ENCODE measurements at regions not wholly inside any gene's neighbourhood (a gene's known extent, or its start where the extent isn't known, plus 50 kb on each side); places are given as distances from the start of the nearest gene placed in this dataset.

GRCh38 chr10:117751259-117751658 lies 208.7 kb downstream of the EMX2 start:
- Histone ChIP-seq H3K4me3 (no peak overlapping the region), H3F3A (replicated peaks; ENCODE audit: low read depth) (no peaks in the 10 kb centered on the region), H3K36me3 (ENCODE audit: insufficient read depth) (no peaks in the 10 kb centered on the region), H3K4me2 (no peak overlapping the region), H3K27me3 (ENCODE audit: insufficient read depth) (no peaks in the 10 kb centered on the region), H3K4me1 (ENCODE audit: insufficient read depth) (no peaks in the 10 kb centered on the region), H3K9me2 (ENCODE audit: insufficient read depth) (no peaks in the 10 kb centered on the region), H3K27ac (ENCODE audit: low read depth) (no peak overlapping the region), H3K79me2 (replicated peaks; ENCODE audit: insufficient read depth) (no peaks in the 10 kb centered on the region), H4K20me1 (replicated peaks; ENCODE audit: insufficient read depth) (no peaks in the 10 kb centered on the region), H2AFZ (no peak overlapping the region)
- Mint-ChIP-seq H3K27ac (no peak overlapping the region), H3K4me3 (no peak overlapping the region), H3K9me3 (no peaks in the 10 kb centered on the region), H3K36me3 (ENCODE audit: low read depth) (no peaks in the 10 kb centered on the region), H3K27me3 (ENCODE audit: insufficient read depth, low read depth, poor library complexity) (peaks cover 5% of the 10 kb centered on the region), H3K4me1 (peaks cover 5% of the 10 kb centered on the region)
- ATAC-seq, result no peak
- TF ChIP-seq NANOG (IDR thresholded peaks at IDR 0.05; ENCODE audit: borderline replicate concordance) (no peak), ZNF331 (CRISPR knock-in tag; IDR thresholded peaks at IDR 0.05; ENCODE audit: low read depth) (no peak), POLR2AphosphoS5 (IDR thresholded peaks at IDR 0.05; ENCODE audit: low read depth) (no peak), EZH2 (IDR thresholded peaks at IDR 0.05; ENCODE audit: low read depth, unreplicated experiment) (no peak), ZNF462 (CRISPR knock-in tag; IDR thresholded peaks at IDR 0.05) (no peak), ZNF114 (CRISPR knock-in tag; IDR thresholded peaks at IDR 0.05) (no peak), JUNB (IDR thresholded peaks at IDR 0.05; ENCODE audit: unreplicated experiment) (no peak), EZH2phosphoT487 (IDR thresholded peaks at IDR 0.05; ENCODE audit: unreplicated experiment) (no peak), CREB1 (CRISPR knock-in tag; IDR thresholded peaks at IDR 0.05; ENCODE audit: low read depth) (no peak), STAT1 (IDR thresholded peaks at IDR 0.05; ENCODE audit: unreplicated experiment) (no peak), ETS1 (IDR thresholded peaks at IDR 0.05) (no peak)
- TF ChIP-seq, protein P1, sequence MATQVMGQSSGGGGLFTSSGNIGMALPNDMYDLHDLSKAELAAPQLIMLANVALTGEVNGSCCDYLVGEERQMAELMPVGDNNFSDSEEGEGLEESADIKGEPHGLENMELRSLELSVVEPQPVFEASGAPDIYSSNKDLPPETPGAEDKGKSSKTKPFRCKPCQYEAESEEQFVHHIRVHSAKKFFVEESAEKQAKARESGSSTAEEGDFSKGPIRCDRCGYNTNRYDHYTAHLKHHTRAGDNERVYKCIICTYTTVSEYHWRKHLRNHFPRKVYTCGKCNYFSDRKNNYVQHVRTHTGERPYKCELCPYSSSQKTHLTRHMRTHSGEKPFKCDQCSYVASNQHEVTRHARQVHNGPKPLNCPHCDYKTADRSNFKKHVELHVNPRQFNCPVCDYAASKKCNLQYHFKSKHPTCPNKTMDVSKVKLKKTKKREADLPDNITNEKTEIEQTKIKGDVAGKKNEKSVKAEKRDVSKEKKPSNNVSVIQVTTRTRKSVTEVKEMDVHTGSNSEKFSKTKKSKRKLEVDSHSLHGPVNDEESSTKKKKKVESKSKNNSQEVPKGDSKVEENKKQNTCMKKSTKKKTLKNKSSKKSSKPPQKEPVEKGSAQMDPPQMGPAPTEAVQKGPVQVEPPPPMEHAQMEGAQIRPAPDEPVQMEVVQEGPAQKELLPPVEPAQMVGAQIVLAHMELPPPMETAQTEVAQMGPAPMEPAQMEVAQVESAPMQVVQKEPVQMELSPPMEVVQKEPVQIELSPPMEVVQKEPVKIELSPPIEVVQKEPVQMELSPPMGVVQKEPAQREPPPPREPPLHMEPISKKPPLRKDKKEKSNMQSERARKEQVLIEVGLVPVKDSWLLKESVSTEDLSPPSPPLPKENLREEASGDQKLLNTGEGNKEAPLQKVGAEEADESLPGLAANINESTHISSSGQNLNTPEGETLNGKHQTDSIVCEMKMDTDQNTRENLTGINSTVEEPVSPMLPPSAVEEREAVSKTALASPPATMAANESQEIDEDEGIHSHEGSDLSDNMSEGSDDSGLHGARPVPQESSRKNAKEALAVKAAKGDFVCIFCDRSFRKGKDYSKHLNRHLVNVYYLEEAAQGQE (IDR thresholded peaks at IDR 0.05; ENCODE audit: unreplicated experiment), result no peak
- TF ChIP-seq, protein P2, sequence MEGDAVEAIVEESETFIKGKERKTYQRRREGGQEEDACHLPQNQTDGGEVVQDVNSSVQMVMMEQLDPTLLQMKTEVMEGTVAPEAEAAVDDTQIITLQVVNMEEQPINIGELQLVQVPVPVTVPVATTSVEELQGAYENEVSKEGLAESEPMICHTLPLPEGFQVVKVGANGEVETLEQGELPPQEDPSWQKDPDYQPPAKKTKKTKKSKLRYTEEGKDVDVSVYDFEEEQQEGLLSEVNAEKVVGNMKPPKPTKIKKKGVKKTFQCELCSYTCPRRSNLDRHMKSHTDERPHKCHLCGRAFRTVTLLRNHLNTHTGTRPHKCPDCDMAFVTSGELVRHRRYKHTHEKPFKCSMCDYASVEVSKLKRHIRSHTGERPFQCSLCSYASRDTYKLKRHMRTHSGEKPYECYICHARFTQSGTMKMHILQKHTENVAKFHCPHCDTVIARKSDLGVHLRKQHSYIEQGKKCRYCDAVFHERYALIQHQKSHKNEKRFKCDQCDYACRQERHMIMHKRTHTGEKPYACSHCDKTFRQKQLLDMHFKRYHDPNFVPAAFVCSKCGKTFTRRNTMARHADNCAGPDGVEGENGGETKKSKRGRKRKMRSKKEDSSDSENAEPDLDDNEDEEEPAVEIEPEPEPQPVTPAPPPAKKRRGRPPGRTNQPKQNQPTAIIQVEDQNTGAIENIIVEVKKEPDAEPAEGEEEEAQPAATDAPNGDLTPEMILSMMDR (conservative IDR thresholded peaks at IDR 0.05; ENCODE audit: low read depth in 2 of 2), result no peak
- DNase-seq (ENCODE audit: low spot score), result no peak

Data from GM23338 (cell line).